Adipocyte (in vitro differentiated cells): ENCODE measurements at regions not wholly inside any gene's neighbourhood (a gene's known extent, or its start where the extent isn't known, plus 50 kb on each side); places are given as distances from the start of the nearest gene placed in this dataset.
A peak's percentile ranks its signal among the peaks of the same experiment; 100 is the strongest.

Experiments
- DNase-seq: peaks from one replicate; pipeline ENCODE4 v3.0.0-alpha.2; 2015; ENCODE audit warnings: low read depth
- H3K27me3 ChIP-seq: replicated peaks from 2 replicates; pipeline ENCODE4 v1.7.0; 2013; ENCODE audit warnings: mild to moderate bottlenecking, low read length, moderate library complexity; ENCODE audit not compliant: control insufficient read depth, insufficient read depth
- H3K36me3 ChIP-seq: 2 replicates; pipeline ENCODE4 v1.7.0; 2013; ENCODE audit warnings: low read length, mild to moderate bottlenecking, moderate library complexity; ENCODE audit not compliant: control insufficient read depth, insufficient read depth, severe bottlenecking
- H3K4me1 ChIP-seq: 2 replicates; pipeline ENCODE4 v1.7.0; 2013; ENCODE audit warnings: mild to moderate bottlenecking, low read length, moderate library complexity; ENCODE audit not compliant: control insufficient read depth, insufficient read depth
- H3K4me3 ChIP-seq: 2 replicates; pipeline ENCODE4 v1.7.0; 2013; ENCODE audit warnings: mild to moderate bottlenecking, low read length, moderate library complexity
- H3K9ac ChIP-seq: 2 replicates; pipeline ENCODE4 v1.7.0; 2013; ENCODE audit warnings: mild to moderate bottlenecking, low read length, moderate library complexity
- H3K9me3 ChIP-seq: 2 replicates; pipeline ENCODE4 v1.7.0; 2013; ENCODE audit warnings: mild to moderate bottlenecking, low read length, moderate library complexity; ENCODE audit not compliant: control insufficient read depth

DNA sequence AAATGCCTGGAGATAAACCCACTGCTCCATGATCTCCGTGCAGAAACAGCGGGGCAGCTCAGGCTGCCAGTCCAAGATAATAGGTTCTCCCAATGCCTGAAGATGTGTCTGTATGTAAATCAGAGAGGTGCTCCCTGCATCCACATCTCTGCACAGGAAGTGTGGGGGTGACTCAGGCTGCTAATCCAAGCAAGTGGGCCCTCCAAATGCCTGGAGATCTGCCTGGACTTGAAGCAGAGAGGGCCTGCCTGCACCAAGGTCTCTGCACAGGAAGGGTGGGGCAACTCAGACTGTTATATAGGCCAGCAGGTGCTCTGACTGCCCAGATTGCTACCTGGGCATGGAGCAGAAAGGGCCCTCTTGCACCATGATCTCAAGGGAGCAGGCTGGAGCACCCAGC lies 504.7 kb downstream of the LRFN5 start:
- no peak for DNase-seq
- no peak overlapping the region for H3K4me3 ChIP-seq
- no peak overlapping the region for H3K9ac ChIP-seq
- peaks cover 4% of the 10 kb centered on the region for H3K9me3 ChIP-seq
- H3K36me3 ChIP-seq, result no peaks in the 10 kb centered on the region
- H3K27me3 ChIP-seq, result no peaks in the 10 kb centered on the region
- H3K4me1 ChIP-seq, result no peaks in the 10 kb centered on the region

DNA sequence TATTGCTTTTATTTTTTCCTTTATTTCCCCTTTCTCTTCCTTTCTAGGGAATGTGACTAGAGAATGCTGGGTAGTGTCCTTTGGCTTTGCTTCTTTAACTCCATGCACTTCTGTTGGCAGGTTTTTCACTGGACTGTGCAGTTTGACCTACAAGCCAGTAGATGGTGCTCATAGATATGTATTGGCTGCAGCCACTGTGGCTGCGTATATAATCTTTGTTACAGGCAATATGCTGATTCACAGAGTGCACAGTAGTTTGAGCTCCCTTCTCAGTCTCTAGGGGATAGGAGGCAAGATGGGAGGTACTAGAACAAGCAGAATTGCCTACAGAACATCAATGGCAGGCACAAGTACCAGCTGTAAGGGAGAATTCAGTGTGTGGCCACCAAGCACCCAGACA lies 503.5 kb downstream of the LRFN5 start:
- DNase-seq, result peak; percentile 73
- H3K9ac ChIP-seq, result no peak overlapping the region
- H3K4me1 ChIP-seq, result no peaks in the 10 kb centered on the region
- H3K36me3 ChIP-seq, result no peaks in the 10 kb centered on the region
- H3K27me3 ChIP-seq, result no peaks in the 10 kb centered on the region
- peaks cover 4% of the 10 kb centered on the region for H3K9me3 ChIP-seq
- no peak overlapping the region for H3K4me3 ChIP-seq

DNA sequence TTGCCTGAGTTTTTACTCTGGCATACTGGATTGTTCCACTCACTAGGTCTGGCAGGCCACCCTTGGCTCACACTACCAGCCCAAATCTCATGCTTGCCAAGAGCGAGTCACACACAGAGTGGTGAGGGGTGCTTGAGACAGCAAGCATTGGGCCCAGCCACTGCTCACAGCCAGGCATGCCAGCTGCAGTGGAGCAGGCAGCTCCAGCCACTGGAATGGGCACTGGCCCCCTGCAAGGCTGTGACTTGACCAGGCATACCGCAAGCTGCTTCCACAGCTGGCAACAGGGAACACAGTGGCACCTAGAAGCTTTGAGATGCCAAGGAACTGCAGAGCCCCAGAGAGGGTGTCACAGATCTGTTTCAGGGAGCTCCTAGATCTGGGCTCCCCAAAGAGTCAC lies 488.5 kb downstream of the LRFN5 start:
- Histone ChIP-seq H3K9me3 (no peaks in the 10 kb centered on the region), H3K4me1 (no peaks in the 10 kb centered on the region), H3K27me3 (no peaks in the 10 kb centered on the region), H3K9ac (no peak overlapping the region), H3K36me3 (no peaks in the 10 kb centered on the region), H3K4me3 (no peak overlapping the region)
- DNase-seq, result no peak

DNA sequence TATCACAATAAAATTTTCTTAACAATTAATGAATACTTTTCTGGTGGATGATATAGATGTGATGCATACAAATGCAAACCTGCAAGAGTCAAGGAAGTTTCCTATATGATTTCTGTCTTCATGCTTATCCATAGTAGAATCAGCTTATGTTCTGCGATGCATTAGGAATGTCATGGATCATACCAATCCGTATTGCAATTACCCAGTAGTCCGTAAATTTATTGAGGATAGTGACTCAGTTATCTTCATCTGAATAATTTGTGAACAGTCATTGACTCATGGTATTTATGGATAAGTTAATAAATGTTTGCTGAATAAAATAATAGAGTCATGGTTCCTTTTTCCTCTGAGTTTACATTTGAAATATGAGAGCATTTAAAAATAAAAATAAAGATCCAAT lies 483.4 kb downstream of the LRFN5 start:
- Histone ChIP-seq H3K4me3 (no peak overlapping the region), H3K9ac (no peak overlapping the region), H3K4me1 (no peaks in the 10 kb centered on the region), H3K9me3 (no peaks in the 10 kb centered on the region), H3K27me3 (no peaks in the 10 kb centered on the region), H3K36me3 (no peaks in the 10 kb centered on the region)
- no peak for DNase-seq

DNA sequence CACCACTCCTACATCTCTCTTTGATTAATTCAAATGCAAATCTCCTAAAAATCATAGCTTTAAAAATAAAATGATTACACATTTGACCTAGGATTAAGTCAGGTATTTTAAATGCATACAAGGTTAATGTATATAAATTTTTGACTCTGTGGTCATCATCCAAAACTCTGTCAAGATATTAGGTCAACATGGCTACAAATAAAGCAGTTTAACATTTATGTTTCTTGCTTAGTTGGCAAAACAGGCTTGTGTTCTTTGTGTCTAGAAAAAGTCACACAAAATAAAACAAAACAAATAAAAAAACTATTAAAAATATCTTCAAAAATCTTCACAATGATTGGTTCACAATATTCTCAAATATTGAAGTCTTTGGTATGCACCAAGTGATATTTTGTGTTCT lies 473.2 kb downstream of the LRFN5 start:
- H3K4me3 ChIP-seq, result no peak overlapping the region
- no peaks in the 10 kb centered on the region for H3K27me3 ChIP-seq
- H3K36me3 ChIP-seq, result no peaks in the 10 kb centered on the region
- no peaks in the 10 kb centered on the region for H3K4me1 ChIP-seq
- H3K9me3 ChIP-seq, result no peaks in the 10 kb centered on the region
- H3K9ac ChIP-seq, result no peak overlapping the region
- DNase-seq, result no peak

DNA sequence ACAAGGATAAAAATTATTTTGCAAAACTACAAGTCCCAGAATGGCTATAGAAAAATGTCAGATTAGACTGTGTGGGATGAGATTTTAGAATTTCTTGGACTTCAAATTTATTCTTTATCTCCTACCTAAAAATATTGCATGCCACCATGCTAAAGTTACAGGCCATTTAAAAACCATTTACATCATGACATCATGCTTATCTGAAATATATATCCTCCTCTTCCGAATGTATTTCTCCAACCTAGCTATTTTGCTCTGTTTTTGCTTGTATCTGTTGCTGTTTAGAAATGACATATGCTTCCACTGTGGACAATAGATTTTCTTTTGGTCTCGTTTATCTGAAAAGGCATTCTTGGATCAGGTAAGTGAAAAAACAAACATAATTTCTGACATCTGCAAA lies 471.7 kb downstream of the LRFN5 start:
- Histone ChIP-seq H3K4me3 (no peak overlapping the region), H3K9ac (no peak overlapping the region), H3K36me3 (no peaks in the 10 kb centered on the region), H3K4me1 (no peaks in the 10 kb centered on the region), H3K9me3 (no peaks in the 10 kb centered on the region), H3K27me3 (no peaks in the 10 kb centered on the region)
- no peak for DNase-seq

DNA sequence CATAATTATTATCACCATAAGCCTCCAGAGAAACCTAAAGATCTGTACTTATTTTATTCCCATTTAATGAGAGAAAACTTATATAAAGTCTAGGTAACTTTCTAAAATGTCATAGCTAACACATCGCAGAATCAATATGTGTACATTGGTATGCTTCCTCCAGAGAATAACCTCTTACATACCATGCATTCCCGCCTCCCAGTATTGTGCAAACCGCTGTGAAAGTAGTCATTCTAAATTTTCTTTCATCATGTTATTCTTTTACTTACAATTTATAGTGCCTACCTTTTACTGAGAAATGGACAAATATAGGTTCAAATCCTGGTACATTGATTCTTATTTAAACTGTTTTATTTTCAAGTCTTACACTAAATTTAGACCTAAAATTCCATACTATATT lies 463.4 kb downstream of the LRFN5 start:
- H3K27me3 ChIP-seq, result no peaks in the 10 kb centered on the region
- H3K9me3 ChIP-seq, result peaks cover 4% of the 10 kb centered on the region
- H3K36me3 ChIP-seq, result no peaks in the 10 kb centered on the region
- H3K4me1 ChIP-seq, result no peaks in the 10 kb centered on the region
- H3K4me3 ChIP-seq, result no peak overlapping the region
- DNase-seq, result no peak
- no peak overlapping the region for H3K9ac ChIP-seq

DNA sequence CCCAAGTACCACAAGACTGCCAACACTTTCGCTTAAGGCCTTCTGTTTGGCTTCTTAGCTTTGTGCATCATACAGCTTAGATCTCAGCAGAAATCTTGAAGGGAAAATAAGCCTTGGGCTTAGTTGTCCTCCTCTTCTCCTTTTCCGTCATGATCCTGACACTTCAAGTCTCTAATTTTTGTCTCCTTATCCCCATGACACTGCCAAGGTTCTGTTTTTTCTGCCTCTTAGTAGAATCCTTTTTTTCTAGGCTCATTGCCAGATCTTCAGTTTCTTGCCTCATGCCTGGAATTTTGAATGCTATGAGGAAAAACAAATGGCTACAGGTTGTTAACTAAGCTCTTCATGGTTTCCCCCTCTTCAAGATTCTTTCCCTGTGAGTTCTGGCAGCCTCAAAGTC lies 450.4 kb downstream of the LRFN5 start:
- no peaks in the 10 kb centered on the region for H3K4me1 ChIP-seq
- H3K9ac ChIP-seq, result no peak overlapping the region
- H3K9me3 ChIP-seq, result no peaks in the 10 kb centered on the region
- peak; percentile 10 for DNase-seq
- no peak overlapping the region for H3K4me3 ChIP-seq
- H3K36me3 ChIP-seq, result no peaks in the 10 kb centered on the region
- no peaks in the 10 kb centered on the region for H3K27me3 ChIP-seq

DNA sequence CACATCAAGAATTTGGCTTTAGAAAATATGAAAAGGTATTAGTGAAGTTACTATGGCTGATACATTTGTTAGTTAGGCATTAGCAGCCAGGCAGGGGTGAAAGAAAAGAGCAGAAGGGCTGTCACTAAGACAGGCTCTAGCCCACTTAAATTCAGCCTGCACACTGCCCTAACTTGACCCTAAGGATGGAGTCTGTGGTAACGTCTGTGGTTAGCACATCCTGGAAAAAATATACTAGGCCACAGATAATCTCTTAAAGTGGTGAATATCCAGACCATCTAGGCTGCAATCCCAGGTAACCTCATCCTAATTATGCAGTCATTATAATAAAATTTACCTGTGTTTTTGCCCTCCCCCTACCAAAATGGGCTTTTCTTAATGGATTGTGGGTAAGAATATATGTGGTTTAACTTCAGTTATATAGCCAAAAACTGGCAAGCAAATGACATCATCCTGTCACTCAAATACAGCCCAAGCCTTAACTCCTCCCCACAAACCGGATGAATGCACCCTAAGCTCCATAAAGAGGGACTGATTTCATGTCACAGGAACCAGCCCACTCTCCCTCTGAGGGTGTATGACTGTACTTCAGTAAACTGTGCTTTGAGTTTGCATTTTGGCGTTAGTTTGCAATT lies 440.9 kb downstream of the LRFN5 start:
- no peaks in the 10 kb centered on the region for H3K9me3 ChIP-seq
- H3K36me3 ChIP-seq, result no peaks in the 10 kb centered on the region
- H3K4me3 ChIP-seq, result no peak overlapping the region
- DNase-seq, result no peak
- no peaks in the 10 kb centered on the region for H3K4me1 ChIP-seq
- H3K27me3 ChIP-seq, result no peaks in the 10 kb centered on the region
- no peak overlapping the region for H3K9ac ChIP-seq

DNA sequence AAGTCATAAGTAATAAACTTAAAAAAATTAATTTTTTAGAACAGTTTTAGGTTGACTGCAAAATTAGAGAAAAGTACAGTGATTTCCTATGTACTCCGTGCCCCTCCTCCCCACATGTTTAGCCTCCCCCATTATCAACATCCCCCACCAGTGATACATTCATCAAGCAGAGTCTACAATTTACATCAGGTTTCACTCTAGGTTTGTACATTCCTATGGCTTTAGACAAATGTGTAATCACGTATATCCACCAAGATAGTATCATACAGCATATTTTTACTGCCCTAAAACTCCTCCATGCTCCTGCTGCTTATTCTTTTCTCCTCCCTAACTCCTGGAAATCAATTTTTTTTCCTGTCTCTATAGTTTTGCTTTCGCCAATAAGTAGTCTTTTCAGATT lies 438.7 kb downstream of the LRFN5 start:
- H3K9ac ChIP-seq, result no peak overlapping the region
- peaks cover 2% of the 10 kb centered on the region for H3K9me3 ChIP-seq
- H3K4me1 ChIP-seq, result no peaks in the 10 kb centered on the region
- H3K4me3 ChIP-seq, result no peak overlapping the region
- DNase-seq, result no peak
- no peaks in the 10 kb centered on the region for H3K27me3 ChIP-seq
- H3K36me3 ChIP-seq, result no peaks in the 10 kb centered on the region

DNA sequence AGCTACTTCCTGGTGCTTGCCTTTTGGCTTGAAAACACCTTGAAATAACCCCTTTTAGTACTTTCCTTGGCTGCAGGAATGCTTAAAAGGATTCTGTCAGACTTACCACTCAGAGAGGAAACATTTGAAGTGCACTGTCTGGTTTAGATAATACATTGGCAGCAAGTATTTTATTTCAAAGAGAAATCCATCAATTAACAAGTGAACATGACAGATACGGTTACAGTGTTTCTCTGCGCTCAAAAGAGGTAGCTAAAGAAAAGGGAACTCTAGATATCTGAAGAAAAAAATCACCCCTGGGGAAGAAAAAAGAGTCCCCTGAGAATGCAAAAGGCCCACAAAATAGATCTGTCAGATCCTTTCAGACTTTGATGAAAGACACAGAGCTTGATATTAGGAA lies 421.9 kb downstream of the LRFN5 start:
- H3K9ac ChIP-seq, result no peak overlapping the region
- no peaks in the 10 kb centered on the region for H3K4me1 ChIP-seq
- H3K36me3 ChIP-seq, result no peaks in the 10 kb centered on the region
- H3K27me3 ChIP-seq, result no peaks in the 10 kb centered on the region
- no peak for DNase-seq
- H3K9me3 ChIP-seq, result no peaks in the 10 kb centered on the region
- H3K4me3 ChIP-seq, result no peak overlapping the region

DNA sequence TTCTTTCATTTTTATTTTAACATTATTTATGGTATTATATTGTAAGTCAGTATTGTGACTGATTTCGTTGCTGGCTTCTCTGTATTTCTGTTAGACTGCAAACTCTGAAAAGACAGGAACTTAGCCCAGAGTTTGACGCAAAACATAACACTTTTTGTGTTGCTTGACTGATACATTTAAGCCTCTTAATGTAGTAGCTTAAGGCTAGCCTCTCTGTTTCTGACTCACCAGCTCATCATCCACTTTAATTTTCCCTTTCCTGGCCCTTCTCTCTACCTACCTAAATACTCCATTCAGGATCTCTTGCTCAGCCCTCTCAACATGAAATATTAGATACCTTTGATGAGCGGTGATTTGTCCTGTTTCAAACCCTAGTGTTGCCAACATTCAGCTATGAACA lies 420.6 kb downstream of the LRFN5 start:
- H3K4me1 ChIP-seq, result no peaks in the 10 kb centered on the region
- H3K27me3 ChIP-seq, result no peaks in the 10 kb centered on the region
- no peaks in the 10 kb centered on the region for H3K9me3 ChIP-seq
- H3K4me3 ChIP-seq, result no peak overlapping the region
- no peak overlapping the region for H3K9ac ChIP-seq
- no peaks in the 10 kb centered on the region for H3K36me3 ChIP-seq
- DNase-seq, result no peak
